Type B pancreatic cell (in vitro differentiated cells): ENCODE measurements at regions not wholly inside any gene's neighbourhood (a gene's known extent, or its start where the extent isn't known, plus 50 kb on each side); places are given as distances from the start of the nearest gene placed in this dataset.

Source experiments
- DNase-seq: peaks from one replicate; pipeline ENCODE4 v3.0.0; 2021; ENCODE audit warnings: mixed read lengths; ENCODE audit not compliant: unreplicated experiment; ENCODE audit errors: extremely low spot score
- H3K27ac Mint-ChIP-seq: 2 replicates; pipeline ENCODE4 v1.8.0; 2021; ENCODE audit warnings: mild to moderate bottlenecking, mixed read lengths
- H3K27me3 Mint-ChIP-seq: 2 replicates; pipeline ENCODE4 v1.8.0; 2021; ENCODE audit warnings: mixed read lengths
- H3K36me3 Mint-ChIP-seq: 2 replicates; pipeline ENCODE4 v1.8.0; 2021; ENCODE audit warnings: mixed read lengths
- H3K4me1 Mint-ChIP-seq: one replicate; pipeline ENCODE4 v1.8.0; 2021; ENCODE audit warnings: mixed read lengths; ENCODE audit not compliant: unreplicated experiment
- H3K4me3 Mint-ChIP-seq: 2 replicates; pipeline ENCODE4 v1.8.0; 2021; ENCODE audit warnings: mild to moderate bottlenecking, mixed read lengths
- H3K9me3 Mint-ChIP-seq: 2 replicates; pipeline ENCODE4 v1.8.0; 2021; ENCODE audit warnings: mixed read lengths
- TF ChIP-seq, protein P1 (sequence below): fragments of 200-600 bp; sonication (generic); conservative IDR thresholded peaks from 2 replicates; pipeline ENCODE4 v1.5.0; 2021; ENCODE audit warnings: antibody characterized with exemption, mild to moderate bottlenecking

GRCh38 chr4:135838889-135839288, 1637.3 kb upstream of the PABPC4L start:
- Mint-ChIP-seq H3K4me1 (peaks cover 11% of the 10 kb centered on the region), H3K27ac (no peak overlapping the region)
- no peak for DNase-seq

GRCh38 chr4:135834471-135834870, 1632.9 kb upstream of the PABPC4L start:
- TF ChIP-seq, protein P1, sequence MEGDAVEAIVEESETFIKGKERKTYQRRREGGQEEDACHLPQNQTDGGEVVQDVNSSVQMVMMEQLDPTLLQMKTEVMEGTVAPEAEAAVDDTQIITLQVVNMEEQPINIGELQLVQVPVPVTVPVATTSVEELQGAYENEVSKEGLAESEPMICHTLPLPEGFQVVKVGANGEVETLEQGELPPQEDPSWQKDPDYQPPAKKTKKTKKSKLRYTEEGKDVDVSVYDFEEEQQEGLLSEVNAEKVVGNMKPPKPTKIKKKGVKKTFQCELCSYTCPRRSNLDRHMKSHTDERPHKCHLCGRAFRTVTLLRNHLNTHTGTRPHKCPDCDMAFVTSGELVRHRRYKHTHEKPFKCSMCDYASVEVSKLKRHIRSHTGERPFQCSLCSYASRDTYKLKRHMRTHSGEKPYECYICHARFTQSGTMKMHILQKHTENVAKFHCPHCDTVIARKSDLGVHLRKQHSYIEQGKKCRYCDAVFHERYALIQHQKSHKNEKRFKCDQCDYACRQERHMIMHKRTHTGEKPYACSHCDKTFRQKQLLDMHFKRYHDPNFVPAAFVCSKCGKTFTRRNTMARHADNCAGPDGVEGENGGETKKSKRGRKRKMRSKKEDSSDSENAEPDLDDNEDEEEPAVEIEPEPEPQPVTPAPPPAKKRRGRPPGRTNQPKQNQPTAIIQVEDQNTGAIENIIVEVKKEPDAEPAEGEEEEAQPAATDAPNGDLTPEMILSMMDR, result no peak
- Mint-ChIP-seq H3K9me3 (no peaks in the 10 kb centered on the region), H3K4me3 (no peak overlapping the region), H3K27ac (no peak overlapping the region), H3K27me3 (no peaks in the 10 kb centered on the region), H3K4me1 (peaks cover 11% of the 10 kb centered on the region), H3K36me3 (no peaks in the 10 kb centered on the region)
- no peak for DNase-seq

More at GRCh38 chr4:135838889-135839288, 1637.3 kb upstream of the PABPC4L start:
- TF ChIP-seq, protein P1, result no peak
- no peaks in the 10 kb centered on the region for H3K36me3 Mint-ChIP-seq
- H3K27me3 Mint-ChIP-seq, result no peaks in the 10 kb centered on the region
- no peak overlapping the region for H3K4me3 Mint-ChIP-seq
- peaks cover 8% of the 10 kb centered on the region for H3K9me3 Mint-ChIP-seq

DNA sequence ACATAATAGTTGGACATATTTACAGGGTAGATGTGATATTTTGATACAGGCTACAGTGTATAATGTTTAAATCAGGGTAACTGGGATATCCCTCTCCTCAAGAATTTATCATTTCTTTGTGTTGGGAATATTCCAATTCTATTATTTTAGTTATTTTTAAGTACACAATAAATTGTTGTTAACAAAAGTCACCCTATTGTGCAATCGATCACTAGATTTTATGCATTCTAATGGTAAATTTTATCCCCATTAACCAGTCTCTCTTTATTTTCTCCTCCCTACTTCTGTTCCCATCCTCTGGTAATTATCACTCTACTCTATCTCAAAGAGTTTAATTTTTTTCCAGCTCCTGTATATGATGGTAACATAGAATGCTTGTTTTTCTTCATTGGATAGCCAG, 1631.9 kb upstream of the PABPC4L start:
- no peak overlapping the region for H3K27ac Mint-ChIP-seq
- H3K9me3 Mint-ChIP-seq, result no peaks in the 10 kb centered on the region
- DNase-seq, result no peak
- H3K36me3 Mint-ChIP-seq, result no peaks in the 10 kb centered on the region
- TF ChIP-seq, protein P1, result no peak
- peaks cover 4% of the 10 kb centered on the region for H3K4me1 Mint-ChIP-seq
- no peaks in the 10 kb centered on the region for H3K27me3 Mint-ChIP-seq
- no peak overlapping the region for H3K4me3 Mint-ChIP-seq

GRCh38 chr4:135824759-135825296, 1623.2 kb upstream of the PABPC4L start:
- Mint-ChIP-seq H3K4me1 (no peaks in the 10 kb centered on the region), H3K27ac (no peak overlapping the region), H3K9me3 (no peaks in the 10 kb centered on the region), H3K4me3 (no peak overlapping the region), H3K27me3 (no peaks in the 10 kb centered on the region), H3K36me3 (no peaks in the 10 kb centered on the region)
- TF ChIP-seq, protein P1, result no peak
- no peak for DNase-seq

GRCh38 chr4:135804785-135805184, 1603.2 kb upstream of the PABPC4L start:
- no peaks in the 10 kb centered on the region for H3K4me1 Mint-ChIP-seq

More at GRCh38 chr4:135804785-135805184, 1603.2 kb upstream of the PABPC4L start:
- H3K9me3 Mint-ChIP-seq, result no peaks in the 10 kb centered on the region
- no peak overlapping the region for H3K27ac Mint-ChIP-seq
- H3K27me3 Mint-ChIP-seq, result no peaks in the 10 kb centered on the region
- no peaks in the 10 kb centered on the region for H3K36me3 Mint-ChIP-seq
- no peak overlapping the region for H3K4me3 Mint-ChIP-seq
- TF ChIP-seq, protein P1, result no peak
- no peak for DNase-seq
